GM10266 (cell line): ENCODE measurements at regions not wholly inside any gene's neighbourhood (a gene's known extent, or its start where the extent isn't known, plus 50 kb on each side); places are given as distances from the start of the nearest gene placed in this dataset.

Experiments
- DNase-seq: peaks from one replicate; pipeline ENCODE4 v3.0.0; 2012; ENCODE audit errors: extremely low spot score
- TF ChIP-seq, protein P1 (sequence below): IDR thresholded peaks from 2 replicates; pipeline ENCODE4 v1.5.1; 2012; ENCODE audit warnings: mild to moderate bottlenecking, low read depth; ENCODE audit not compliant: control insufficient read depth, insufficient read depth; ENCODE audit errors: missing control alignments

DNA sequence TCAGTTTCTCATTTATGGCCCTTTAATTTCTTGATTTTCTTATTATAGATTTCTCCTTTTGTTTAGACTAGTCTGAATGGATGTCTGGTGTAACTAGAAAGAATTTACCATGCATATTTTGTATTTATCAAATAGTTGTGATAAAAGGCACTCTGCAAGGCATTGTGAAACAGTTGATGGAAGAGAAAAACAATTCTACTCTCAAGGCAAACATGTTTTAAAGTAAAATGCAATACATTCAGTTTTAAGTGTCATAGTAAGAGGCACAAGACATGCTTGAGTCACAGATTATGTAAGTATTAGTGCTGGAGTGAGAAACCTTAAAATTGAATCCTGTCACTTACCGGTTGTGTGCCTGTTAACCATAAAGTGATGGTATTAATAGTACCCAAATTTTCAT, 283.3 kb upstream of the DKK2 start:
- TF ChIP-seq, protein P1, sequence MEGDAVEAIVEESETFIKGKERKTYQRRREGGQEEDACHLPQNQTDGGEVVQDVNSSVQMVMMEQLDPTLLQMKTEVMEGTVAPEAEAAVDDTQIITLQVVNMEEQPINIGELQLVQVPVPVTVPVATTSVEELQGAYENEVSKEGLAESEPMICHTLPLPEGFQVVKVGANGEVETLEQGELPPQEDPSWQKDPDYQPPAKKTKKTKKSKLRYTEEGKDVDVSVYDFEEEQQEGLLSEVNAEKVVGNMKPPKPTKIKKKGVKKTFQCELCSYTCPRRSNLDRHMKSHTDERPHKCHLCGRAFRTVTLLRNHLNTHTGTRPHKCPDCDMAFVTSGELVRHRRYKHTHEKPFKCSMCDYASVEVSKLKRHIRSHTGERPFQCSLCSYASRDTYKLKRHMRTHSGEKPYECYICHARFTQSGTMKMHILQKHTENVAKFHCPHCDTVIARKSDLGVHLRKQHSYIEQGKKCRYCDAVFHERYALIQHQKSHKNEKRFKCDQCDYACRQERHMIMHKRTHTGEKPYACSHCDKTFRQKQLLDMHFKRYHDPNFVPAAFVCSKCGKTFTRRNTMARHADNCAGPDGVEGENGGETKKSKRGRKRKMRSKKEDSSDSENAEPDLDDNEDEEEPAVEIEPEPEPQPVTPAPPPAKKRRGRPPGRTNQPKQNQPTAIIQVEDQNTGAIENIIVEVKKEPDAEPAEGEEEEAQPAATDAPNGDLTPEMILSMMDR = no peak
- no peak for DNase-seq

DNA sequence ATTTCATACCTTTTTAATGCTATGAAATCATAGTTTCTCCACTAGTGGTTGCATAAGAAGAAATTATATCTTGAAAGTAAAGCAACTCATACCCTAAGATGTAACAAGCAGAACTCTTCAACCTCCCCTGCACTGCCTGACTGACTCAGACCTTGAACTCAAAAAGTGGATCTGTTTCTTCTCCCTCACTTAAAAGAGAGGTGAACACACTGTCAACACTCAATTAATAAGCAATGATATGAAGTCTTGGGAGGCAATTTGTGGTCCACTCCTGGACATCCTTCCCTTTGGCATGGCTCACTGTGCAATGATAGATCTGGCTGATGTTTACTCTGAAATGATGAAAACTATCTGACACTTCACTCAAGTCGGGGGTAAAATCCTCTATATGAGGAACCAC, 282.0 kb upstream of the DKK2 start:
- DNase-seq = no peak
- TF ChIP-seq, protein P1 = no peak

GRCh38 chr4:107317611-107318010, 281.5 kb upstream of the DKK2 start:
- no peak for DNase-seq
- TF ChIP-seq, protein P1 = no peak

DNA sequence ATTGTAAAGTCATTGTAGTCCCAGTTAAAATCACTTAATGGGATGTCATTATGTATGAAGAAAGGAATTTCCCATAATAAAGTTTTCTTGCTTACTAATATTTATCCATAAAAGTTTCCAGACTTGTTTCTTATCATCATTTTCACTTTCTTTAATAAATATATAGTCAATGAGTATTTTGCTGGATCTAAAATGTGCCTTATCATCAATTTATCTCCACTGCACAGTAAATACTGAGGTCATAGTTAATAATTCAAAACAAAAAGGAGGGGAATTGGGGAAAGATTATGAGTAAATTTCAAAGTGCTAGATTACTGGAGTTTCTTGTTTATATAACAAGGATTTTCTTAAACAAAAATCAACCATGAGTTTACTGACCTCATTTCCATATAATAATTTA, 279.5 kb upstream of the DKK2 start:
- DNase-seq = no peak
- TF ChIP-seq, protein P1 = no peak

DNA sequence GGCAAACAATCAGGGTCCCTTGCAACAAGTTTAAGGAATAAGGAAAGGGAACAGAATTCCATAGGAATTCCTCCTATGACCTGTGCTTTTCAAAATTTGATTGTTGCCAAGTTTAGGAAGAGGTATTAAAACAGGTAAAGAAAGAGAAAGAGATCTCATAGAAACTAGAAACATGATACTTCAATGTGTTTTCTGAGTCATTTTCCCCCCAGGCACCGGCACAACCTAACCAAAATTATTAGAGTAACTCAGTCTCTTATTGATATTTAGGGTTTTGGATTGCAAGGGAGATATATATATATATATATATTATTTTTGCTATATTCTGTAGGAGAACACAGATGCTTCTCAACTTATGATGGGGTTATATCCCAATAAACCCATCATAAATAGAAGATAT, 278.0 kb upstream of the DKK2 start:
- TF ChIP-seq, protein P1 = no peak

DNA sequence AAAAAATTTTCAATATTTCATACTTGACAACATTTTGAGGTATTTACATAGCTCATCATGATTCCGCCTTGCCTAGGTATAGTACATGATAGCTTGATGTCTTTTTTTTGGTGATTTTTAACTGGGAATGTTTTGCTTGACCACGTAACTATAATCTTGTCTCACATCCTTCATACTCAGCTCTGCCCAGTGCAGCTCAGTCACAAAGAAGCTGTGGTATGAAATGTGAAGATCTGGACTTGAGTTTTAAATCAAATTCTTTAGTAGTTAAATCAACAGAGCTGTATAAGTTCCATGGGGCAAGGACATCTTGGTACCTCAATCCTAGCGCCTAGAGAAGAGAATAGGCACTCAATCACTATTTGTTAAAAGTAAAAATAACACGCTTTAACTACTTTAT, 276.3 kb upstream of the DKK2 start:
- TF ChIP-seq, protein P1 = no peak
- DNase-seq = no peak

More for the DNA sequence above, 278.0 kb upstream of the DKK2 start:
- DNase-seq = no peak

DNA sequence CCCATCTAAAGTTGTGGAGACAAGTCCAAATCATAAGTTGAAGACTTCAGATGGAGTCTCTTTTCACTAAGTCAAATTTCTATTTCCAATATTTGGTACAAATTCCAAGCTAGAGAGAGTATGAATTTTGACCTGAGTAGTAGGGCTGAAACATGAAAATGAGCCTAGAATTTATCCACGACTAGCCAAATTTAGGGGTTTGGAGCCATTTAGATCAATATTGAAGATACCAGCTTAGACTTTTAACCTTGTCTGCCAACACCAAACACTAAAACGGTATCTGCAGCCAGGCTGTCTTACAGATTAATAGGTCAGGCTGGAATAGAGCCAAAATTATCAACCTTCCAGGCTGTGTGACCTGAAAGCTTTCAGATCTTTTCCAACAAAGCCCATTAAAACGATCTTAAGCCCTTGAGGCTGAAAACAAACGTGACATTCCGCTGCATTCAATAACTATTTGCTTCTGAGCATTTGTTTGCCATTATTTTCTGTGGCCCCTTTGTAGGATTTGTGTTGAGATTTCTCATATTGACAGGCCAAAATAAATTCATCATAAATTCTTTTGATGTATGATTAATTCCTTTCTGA, 268.7 kb upstream of the DKK2 start:
- DNase-seq = no peak
- TF ChIP-seq, protein P1 = no peak
